Ovary (tissue), 3 donors: ENCODE measurements at regions not wholly inside any gene's neighbourhood (a gene's known extent, or its start where the extent isn't known, plus 50 kb on each side); places are given as distances from the start of the nearest gene placed in this dataset.

Experiments used
- CTCF ChIP-seq, 3 donors: fragments of 450-650 bp in 2 of 3; fragments of 200-600 bp in 1 of 3; IDR thresholded peaks; one replicate each; pipeline versions ENCODE4 v1.5.1 to v1.8.0; 2016 to 2022; ENCODE audit warnings: antibody characterized with exemption in 3 of 3, mild to moderate bottlenecking in 1 of 3
- EP300 ChIP-seq: sonication (generic); formaldehyde crosslinking; IDR thresholded peaks from one replicate; pipeline ENCODE4 v1.6.1; 2017; ENCODE audit warnings: antibody characterized with exemption
- POLR2A ChIP-seq: fragments of 450-650 bp; IDR thresholded peaks from one replicate; pipeline ENCODE4 v1.6.1; 2017; ENCODE audit warnings: antibody characterized with exemption, mild to moderate bottlenecking, moderate library complexity
- donor health status: DM: no; HTN: no; CAD: no.

GRCh38 chr5:87094347-87094746 is 173.3 kb upstream of the RASA1 start:
- TF ChIP-seq CTCF (IDR thresholded peaks at IDR 0.05) (no peak), POLR2A (no peak), EP300 (no peak)
